ENCODE measurements at regions not wholly inside any gene's neighbourhood (a gene's known extent, or its start where the extent isn't known, plus 50 kb on each side); places are given as distances from the start of the nearest gene placed in this dataset.

- Mint-ChIP-seq H3K9me3 (peaks cover 6% of the 10 kb centered on the region), H3K27me3 (ENCODE audit: low read depth) (no peaks in the 10 kb centered on the region), H3K4me1 (ENCODE audit: low read depth) (no peaks in the 10 kb centered on the region), H3K36me3 (ENCODE audit: low read depth) (no peaks in the 10 kb centered on the region), H3K27ac (no peak overlapping the region), H3K4me3 (no peak overlapping the region)
Observed at GRCh38 chr15:93414576-93415231, 325.7 kb upstream of the RGMA start.

- Mint-ChIP-seq H3K4me3 (no peak overlapping the region), H3K9me3 (peaks cover 6% of the 10 kb centered on the region), H3K4me1 (ENCODE audit: low read depth) (no peaks in the 10 kb centered on the region), H3K36me3 (ENCODE audit: low read depth) (no peaks in the 10 kb centered on the region), H3K27me3 (ENCODE audit: low read depth) (no peaks in the 10 kb centered on the region), H3K27ac (no peak overlapping the region)
Observed at GRCh38 chr15:93413745-93414144, 324.7 kb upstream of the RGMA start.

GRCh38 chr15:93399121-93399520 is 310.1 kb upstream of the RGMA start:
- Mint-ChIP-seq H3K9me3 (no peaks in the 10 kb centered on the region), H3K4me3 (no peak overlapping the region), H3K27ac (no peak overlapping the region), H3K4me1 (ENCODE audit: low read depth) (no peaks in the 10 kb centered on the region), H3K36me3 (ENCODE audit: low read depth) (no peaks in the 10 kb centered on the region), H3K27me3 (ENCODE audit: low read depth) (no peaks in the 10 kb centered on the region)

- Mint-ChIP-seq H3K27ac (no peak overlapping the region), H3K9me3 (peaks cover 6% of the 10 kb centered on the region), H3K27me3 (ENCODE audit: low read depth) (no peaks in the 10 kb centered on the region), H3K36me3 (ENCODE audit: low read depth) (no peaks in the 10 kb centered on the region), H3K4me1 (ENCODE audit: low read depth) (no peaks in the 10 kb centered on the region), H3K4me3 (no peak overlapping the region)
Observed at GRCh38 chr15:93389211-93389610, 300.2 kb upstream of the RGMA start.

GRCh38 chr15:93384886-93385285 is 295.9 kb upstream of the RGMA start:
- no peaks in the 10 kb centered on the region for H3K4me1 Mint-ChIP-seq (ENCODE audit: low read depth)
- no peaks in the 10 kb centered on the region for H3K36me3 Mint-ChIP-seq (ENCODE audit: low read depth)
- no peaks in the 10 kb centered on the region for H3K27me3 Mint-ChIP-seq (ENCODE audit: low read depth)
- no peak overlapping the region for H3K4me3 Mint-ChIP-seq
- H3K9me3 Mint-ChIP-seq, result no peaks in the 10 kb centered on the region
- no peak overlapping the region for H3K27ac Mint-ChIP-seq

GRCh38 chr15:93382200-93382820 is 293.3 kb upstream of the RGMA start:
- H3K4me1 Mint-ChIP-seq (ENCODE audit: low read depth), result no peaks in the 10 kb centered on the region
- no peak overlapping the region for H3K4me3 Mint-ChIP-seq
- no peak overlapping the region for H3K27ac Mint-ChIP-seq
- no peaks in the 10 kb centered on the region for H3K36me3 Mint-ChIP-seq (ENCODE audit: low read depth)
- no peaks in the 10 kb centered on the region for H3K9me3 Mint-ChIP-seq
- no peaks in the 10 kb centered on the region for H3K27me3 Mint-ChIP-seq (ENCODE audit: low read depth)

GRCh38 chr15:93378558-93378957 is 289.5 kb upstream of the RGMA start:
- no peak overlapping the region for H3K4me3 Mint-ChIP-seq
- no peaks in the 10 kb centered on the region for H3K4me1 Mint-ChIP-seq (ENCODE audit: low read depth)
- H3K36me3 Mint-ChIP-seq (ENCODE audit: low read depth), result no peaks in the 10 kb centered on the region
- H3K27ac Mint-ChIP-seq, result no peak overlapping the region
- no peaks in the 10 kb centered on the region for H3K9me3 Mint-ChIP-seq
- no peaks in the 10 kb centered on the region for H3K27me3 Mint-ChIP-seq (ENCODE audit: low read depth)

- no peaks in the 10 kb centered on the region for H3K36me3 Mint-ChIP-seq (ENCODE audit: low read depth)
- H3K4me1 Mint-ChIP-seq (ENCODE audit: low read depth), result no peaks in the 10 kb centered on the region
- no peaks in the 10 kb centered on the region for H3K27me3 Mint-ChIP-seq (ENCODE audit: low read depth)
- no peak overlapping the region for H3K27ac Mint-ChIP-seq
- H3K9me3 Mint-ChIP-seq, result no peaks in the 10 kb centered on the region
- H3K4me3 Mint-ChIP-seq, result no peak overlapping the region
Observed at GRCh38 chr15:93372865-93373223, 283.8 kb upstream of the RGMA start.

GRCh38 chr15:93372208-93372864 is 283.3 kb upstream of the RGMA start:
- no peak overlapping the region for H3K27ac Mint-ChIP-seq
- no peaks in the 10 kb centered on the region for H3K27me3 Mint-ChIP-seq (ENCODE audit: low read depth)
- H3K9me3 Mint-ChIP-seq, result no peaks in the 10 kb centered on the region
- no peak overlapping the region for H3K4me3 Mint-ChIP-seq
- H3K4me1 Mint-ChIP-seq (ENCODE audit: low read depth), result no peaks in the 10 kb centered on the region
- no peaks in the 10 kb centered on the region for H3K36me3 Mint-ChIP-seq (ENCODE audit: low read depth)

GRCh38 chr15:93366387-93367100 is 277.5 kb upstream of the RGMA start:
- no peak overlapping the region for H3K27ac Mint-ChIP-seq
- H3K4me1 Mint-ChIP-seq (ENCODE audit: low read depth), result no peaks in the 10 kb centered on the region
- H3K27me3 Mint-ChIP-seq (ENCODE audit: low read depth), result no peaks in the 10 kb centered on the region
- no peak overlapping the region for H3K4me3 Mint-ChIP-seq
- no peaks in the 10 kb centered on the region for H3K36me3 Mint-ChIP-seq (ENCODE audit: low read depth)
- no peaks in the 10 kb centered on the region for H3K9me3 Mint-ChIP-seq

- H3K9me3 Mint-ChIP-seq, result no peaks in the 10 kb centered on the region
- H3K36me3 Mint-ChIP-seq (ENCODE audit: low read depth), result no peaks in the 10 kb centered on the region
- no peaks in the 10 kb centered on the region for H3K27me3 Mint-ChIP-seq (ENCODE audit: low read depth)
- no peak overlapping the region for H3K4me3 Mint-ChIP-seq
- H3K27ac Mint-ChIP-seq, result no peak overlapping the region
- no peaks in the 10 kb centered on the region for H3K4me1 Mint-ChIP-seq (ENCODE audit: low read depth)
Observed at GRCh38 chr15:93362821-93363220, 273.8 kb upstream of the RGMA start.

GRCh38 chr15:93362203-93362602 is 273.2 kb upstream of the RGMA start:
- Mint-ChIP-seq H3K27me3 (ENCODE audit: low read depth) (no peaks in the 10 kb centered on the region), H3K27ac (no peak overlapping the region), H3K4me3 (no peak overlapping the region), H3K9me3 (no peaks in the 10 kb centered on the region), H3K4me1 (ENCODE audit: low read depth) (no peaks in the 10 kb centered on the region), H3K36me3 (ENCODE audit: low read depth) (no peaks in the 10 kb centered on the region)

GRCh38 chr15:93361703-93362102 is 272.7 kb upstream of the RGMA start:
- H3K9me3 Mint-ChIP-seq, result no peaks in the 10 kb centered on the region
- H3K27me3 Mint-ChIP-seq (ENCODE audit: low read depth), result no peaks in the 10 kb centered on the region
- no peaks in the 10 kb centered on the region for H3K4me1 Mint-ChIP-seq (ENCODE audit: low read depth)
- H3K4me3 Mint-ChIP-seq, result no peak overlapping the region
- H3K36me3 Mint-ChIP-seq (ENCODE audit: low read depth), result no peaks in the 10 kb centered on the region
- H3K27ac Mint-ChIP-seq, result no peak overlapping the region

- no peaks in the 10 kb centered on the region for H3K27me3 Mint-ChIP-seq (ENCODE audit: low read depth)
- H3K27ac Mint-ChIP-seq, result no peak overlapping the region
- H3K9me3 Mint-ChIP-seq, result no peaks in the 10 kb centered on the region
- no peaks in the 10 kb centered on the region for H3K36me3 Mint-ChIP-seq (ENCODE audit: low read depth)
- no peak overlapping the region for H3K4me3 Mint-ChIP-seq
- H3K4me1 Mint-ChIP-seq (ENCODE audit: low read depth), result no peaks in the 10 kb centered on the region
Observed at GRCh38 chr15:93360976-93361375, 272.0 kb upstream of the RGMA start.

- Mint-ChIP-seq H3K36me3 (ENCODE audit: low read depth) (no peaks in the 10 kb centered on the region), H3K27ac (no peak overlapping the region), H3K4me3 (no peak overlapping the region), H3K9me3 (no peaks in the 10 kb centered on the region), H3K4me1 (ENCODE audit: low read depth) (no peaks in the 10 kb centered on the region), H3K27me3 (ENCODE audit: low read depth) (no peaks in the 10 kb centered on the region)
Observed at GRCh38 chr15:93360318-93360717, 271.3 kb upstream of the RGMA start.
